Tongue (tissue), 1 donor: ENCODE measurements at regions not wholly inside any gene's neighbourhood (a gene's known extent, or its start where the extent isn't known, plus 50 kb on each side); places are given as distances from the start of the nearest gene placed in this dataset.
A peak's percentile ranks its signal among the peaks of the same experiment; 100 is the strongest.

Source experiments
- DNase-seq: peaks from one replicate; pipeline ENCODE4 v3.0.0-alpha.2; 2015

DNA sequence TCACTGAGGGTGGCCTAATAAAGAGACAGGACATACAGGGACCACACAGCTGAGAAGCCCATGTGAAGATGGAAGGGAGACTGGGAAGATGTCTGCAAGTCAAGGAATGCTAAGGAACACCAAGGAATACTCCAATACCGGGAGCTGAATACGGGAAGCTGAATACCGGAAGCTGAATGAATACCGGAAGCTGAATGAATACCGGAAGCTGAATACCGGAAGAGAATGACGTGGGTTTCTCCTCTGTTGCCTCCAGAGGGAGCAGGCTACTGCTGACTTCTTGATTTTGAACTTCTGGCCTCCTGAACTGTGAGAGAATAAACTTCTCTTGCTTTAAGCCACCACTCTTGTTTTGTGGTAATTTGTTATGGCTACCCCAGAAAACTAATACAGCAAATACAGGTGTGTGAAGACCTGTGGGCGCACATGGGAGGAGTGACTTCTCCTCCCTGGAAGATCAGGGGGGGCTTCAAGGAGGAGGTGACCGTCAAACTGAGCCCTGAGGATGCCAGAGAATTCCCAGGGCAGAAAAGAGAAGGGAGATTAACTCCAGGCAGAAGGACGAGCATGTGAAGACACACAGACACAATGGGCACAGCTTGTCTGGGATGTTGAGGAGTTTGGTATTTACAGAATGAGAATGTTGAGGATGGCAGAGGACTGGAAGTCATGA lies 259.9 kb downstream of the IRF8 start:
- no peak for DNase-seq

DNA sequence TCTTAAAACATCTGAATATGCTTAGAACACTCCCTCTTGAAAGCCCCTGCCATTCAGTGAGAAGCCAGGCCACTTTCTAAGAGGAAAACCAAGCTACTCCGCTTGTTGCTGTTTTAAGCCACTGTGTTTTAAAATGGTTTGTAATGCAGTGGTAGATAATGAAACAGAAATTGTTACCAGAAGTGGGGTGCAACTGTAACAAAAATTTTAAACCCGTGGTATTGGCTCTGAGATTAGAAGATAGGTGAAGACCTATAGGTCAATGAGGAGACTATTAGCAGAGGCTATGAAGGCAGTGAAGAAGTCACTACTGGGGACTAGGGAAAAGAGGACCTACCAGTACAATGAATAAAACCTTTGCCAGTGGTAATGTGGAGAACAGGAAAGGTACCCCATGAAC lies 266.5 kb downstream of the IRF8 start:
- no peak for DNase-seq

DNA sequence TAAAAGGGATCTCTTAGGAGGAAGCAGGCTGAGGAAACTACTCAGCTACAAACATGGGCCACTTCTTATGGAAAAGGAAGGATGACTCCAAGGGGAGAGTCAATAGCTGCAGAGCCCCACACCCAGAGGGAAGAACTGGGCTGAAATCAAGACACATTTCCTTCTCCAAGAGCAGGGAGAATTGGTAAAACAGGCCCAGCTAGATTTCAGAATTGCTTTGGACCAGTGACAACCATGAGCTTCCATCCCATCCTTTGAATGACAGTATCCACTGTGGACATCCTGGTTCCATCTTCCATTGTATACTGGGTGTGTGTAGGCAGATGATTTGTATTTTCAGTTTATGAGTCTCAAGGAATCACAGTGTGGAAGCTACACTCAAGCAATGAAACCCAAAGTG lies 267.5 kb downstream of the IRF8 start:
- no peak for DNase-seq

DNA sequence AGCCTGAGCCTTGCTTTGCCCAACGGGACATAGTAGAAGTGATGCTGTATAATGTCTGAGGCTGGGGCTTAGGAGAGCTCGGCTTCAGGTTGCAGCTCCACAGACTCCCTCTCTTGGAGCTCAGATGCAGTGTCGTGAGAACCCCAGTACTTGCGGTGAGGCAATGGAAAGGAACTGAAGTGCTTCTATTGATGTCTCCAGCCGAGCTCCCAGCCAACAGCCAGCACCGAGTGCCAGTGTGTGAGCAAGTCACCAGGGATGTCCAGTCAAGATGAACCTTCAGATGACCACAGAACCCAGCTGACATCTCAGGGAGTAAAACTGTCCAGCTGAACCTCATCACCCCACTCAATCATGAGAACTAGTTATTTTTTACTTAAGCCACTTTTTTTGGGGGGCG lies 268.1 kb downstream of the IRF8 start:
- DNase-seq, result peak; percentile 41

DNA sequence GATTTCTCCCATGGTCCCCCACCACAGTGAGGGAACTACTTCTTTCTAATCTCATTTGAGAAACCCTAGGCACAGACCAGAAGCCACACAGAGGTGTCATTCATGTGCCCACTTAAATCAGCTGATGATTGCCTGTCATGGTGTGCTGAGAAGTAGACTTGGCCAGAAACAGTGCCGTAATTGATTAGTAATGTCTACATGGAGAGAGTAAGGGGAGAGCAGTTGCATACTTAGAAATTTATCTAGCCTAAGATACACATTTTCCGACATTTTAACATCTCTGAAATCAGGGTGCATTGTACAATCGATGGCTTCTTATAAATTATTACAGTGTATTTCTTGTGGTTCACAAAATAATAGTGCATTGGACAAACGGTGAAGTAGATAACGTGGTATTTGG lies 271.8 kb downstream of the IRF8 start:
- no peak for DNase-seq

DNA sequence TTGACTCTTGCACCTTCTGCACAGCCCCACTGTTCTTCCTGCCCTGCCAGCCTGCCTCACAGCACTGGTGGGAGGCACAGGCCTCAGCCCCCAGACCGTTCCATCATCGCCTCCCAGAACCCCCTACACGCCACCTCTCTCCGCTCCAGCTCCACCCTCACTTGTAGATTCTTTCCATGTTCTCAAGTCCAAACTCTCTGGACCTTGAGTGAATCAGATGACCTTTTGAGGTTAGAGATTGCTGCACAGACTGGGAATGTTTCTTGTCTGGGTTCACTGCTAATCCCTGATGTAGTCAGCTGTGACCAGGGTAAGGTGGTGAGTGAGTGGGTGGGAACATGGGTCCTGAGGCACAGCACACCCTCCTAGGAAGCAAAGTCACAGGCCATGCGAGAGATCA lies 272.4 kb downstream of the IRF8 start:
- no peak for DNase-seq

DNA sequence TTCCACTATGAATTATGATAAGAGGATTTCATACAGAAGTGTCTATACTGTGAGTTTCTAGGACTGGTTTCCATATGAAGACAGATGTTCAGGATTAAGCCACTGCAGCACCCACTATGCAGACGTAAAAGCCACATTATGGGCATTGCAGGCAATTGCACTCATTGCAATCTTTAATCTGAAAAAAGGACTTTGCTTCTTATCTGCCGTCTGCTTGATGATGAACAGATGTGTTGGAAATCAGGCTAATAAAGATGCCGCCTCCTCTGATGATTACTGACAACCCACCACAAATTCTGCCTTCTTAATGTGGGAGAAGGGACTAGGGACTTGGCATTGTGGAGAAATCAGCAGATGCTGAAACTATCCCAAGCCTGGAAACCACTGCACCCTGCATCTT lies 276.9 kb downstream of the IRF8 start:
- DNase-seq, result no peak

DNA sequence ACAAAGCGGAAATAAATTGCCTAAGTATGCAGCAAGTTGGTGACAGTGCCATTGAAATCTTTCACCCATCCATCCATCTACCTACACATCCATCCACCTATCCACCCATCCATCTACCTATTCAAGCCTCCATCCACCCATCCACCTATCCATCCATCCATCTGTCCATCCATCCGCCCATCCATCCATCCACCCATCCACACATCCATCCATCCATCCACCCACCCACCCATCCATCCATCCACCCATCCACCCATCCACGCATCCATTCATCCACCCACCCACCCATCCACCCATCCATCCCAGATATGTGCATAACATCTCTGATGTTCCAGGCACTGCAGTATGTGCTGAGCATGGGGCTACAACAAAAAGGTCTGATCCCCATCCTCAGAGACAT lies 277.5 kb downstream of the IRF8 start:
- DNase-seq, result no peak

DNA sequence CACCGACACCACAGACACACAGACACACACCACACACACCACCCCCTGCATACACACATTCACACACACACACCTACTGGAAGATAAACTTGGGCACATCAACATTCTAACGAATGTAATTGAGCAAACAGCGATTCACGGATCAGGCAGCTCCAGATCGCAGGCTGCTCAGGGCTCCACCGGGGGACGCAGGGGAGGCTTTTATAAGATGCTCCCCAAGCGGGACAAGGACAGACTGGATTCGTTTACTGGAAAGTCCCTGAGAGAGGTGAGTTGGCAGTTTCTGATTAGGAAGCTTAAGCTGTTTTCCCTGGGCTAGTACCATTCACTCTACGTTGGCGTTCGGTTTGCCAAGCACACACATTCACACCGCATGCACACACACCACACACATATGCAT lies 281.3 kb downstream of the IRF8 start:
- DNase-seq, result no peak

DNA sequence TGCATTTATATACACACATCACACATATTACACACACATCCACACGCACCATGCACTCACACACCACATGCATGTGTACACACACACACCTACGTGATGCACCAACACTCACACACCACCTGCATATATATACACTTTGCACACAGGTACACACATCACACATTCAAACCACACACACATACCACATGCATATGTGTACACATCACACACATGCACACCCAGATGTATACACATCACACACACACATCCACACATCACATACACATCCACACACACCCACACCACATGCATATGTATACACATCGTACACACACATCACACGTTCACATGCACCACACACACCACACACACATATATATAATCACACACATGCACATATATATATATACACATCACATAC lies 281.8 kb downstream of the IRF8 start:
- DNase-seq, result no peak

DNA sequence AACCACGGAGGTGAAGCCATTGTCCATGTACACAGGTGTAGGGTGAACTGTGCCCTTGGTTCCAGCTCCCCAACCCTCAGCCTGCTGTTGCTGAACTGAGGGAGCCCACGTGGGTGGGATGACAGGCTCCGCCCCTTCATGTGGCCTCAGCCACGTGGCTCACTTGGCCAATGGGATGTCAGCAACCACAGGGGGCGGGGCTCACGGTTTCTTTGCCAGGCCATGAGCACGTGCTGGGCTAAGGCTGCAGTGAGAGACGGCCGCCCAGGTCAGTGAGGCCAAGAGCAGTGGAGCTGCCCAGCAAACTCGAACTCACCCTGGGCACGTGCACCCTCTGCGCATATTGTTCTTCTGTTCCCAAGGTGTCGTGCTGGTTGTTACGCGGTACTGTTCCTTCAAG lies 282.6 kb downstream of the IRF8 start:
- DNase-seq, result no peak

DNA sequence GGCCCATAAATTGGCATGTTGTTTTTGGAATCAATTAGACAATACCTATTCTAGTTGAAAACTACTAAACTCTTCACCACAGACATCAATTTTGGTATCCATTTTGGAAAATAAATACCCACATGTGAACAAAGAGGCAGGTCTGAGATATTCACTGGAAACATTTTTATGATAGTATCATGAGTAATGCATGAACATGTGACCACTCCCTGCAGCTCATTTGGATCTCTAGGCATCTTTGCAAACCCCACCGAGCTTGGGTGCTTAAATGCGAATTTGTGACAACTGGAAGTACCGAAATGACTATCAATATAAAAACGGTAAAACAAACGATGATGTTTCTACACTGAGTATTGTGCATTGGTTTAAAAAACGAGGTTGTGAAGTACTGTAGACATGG lies 285.2 kb downstream of the IRF8 start:
- no peak for DNase-seq

DNA sequence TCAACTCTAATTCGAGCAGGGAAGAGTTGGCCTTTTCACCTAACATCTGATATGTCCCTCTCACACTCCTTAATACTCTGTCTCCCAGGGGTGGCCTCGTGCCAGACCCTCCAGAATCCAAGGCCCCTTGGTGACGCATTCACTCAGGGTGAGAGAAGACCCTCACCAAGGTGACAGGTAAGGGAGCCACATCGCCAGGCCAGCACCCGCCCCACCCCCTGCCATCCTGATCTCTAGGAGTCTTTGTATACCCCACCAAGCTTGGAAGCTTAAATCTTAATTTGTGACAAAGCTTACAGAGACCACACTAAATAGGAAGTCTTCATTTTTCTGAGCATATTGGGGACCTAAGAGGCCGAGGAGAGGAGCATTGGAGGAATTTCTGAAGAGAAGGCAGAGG lies 286.1 kb downstream of the IRF8 start:
- DNase-seq, result no peak

DNA sequence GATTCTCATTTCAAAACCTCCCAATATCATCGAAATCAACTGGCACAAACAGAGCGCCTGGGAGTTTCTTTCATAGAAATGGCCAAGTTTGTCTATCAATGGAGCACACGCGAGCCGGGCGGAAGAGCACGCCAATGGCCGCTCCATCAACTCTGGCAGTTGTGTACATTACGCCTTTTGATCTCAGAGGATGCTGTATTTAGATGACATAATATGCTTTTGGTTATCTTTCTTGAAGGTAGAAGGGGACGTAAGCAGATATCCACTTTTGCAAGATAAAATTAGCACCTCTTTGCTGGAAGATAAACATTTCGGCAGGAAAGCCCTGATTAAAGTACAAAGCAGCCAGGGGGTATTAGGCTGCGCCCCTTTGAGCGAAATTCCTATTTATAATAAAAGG lies 287.4 kb downstream of the IRF8 start:
- no peak for DNase-seq

DNA sequence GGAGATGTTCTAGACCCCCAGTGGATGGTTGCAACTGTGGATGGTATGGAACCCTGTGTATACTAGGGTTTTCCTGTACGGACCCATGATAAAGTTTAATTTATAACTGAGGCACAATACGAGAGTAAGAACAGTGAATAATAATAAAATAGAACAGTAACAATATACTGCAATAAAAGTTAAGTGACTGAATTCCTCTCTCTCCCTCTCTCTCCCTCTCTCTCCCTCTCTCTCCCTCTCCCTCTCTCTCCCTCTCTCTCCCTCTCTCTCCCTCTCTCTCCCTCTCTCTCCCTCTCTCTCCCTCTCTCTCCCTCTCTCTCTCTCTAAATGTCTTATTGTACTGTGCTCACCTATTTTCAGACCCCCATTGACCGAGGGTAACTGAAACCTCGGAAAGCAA lies 291.0 kb downstream of the IRF8 start:
- DNase-seq, result no peak

DNA sequence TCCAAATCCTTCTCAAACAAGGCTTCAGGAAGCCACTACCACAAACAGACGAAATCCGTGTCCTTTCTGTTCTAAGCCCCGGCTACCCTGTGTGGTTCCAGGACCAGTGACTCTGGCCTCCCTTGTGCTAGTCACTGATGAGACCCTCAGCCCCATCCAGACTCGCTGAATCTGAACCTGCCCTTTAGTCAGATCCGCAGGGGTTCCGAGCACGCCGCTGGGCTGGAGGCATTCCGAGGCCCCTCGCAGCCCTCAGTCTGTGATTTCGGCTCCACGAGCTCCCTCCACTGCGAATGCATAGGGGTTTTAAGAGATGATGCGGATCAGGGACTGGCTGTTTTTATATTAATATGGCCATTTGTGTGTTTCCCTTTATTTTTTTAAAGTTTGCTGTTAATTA lies 292.7 kb downstream of the IRF8 start:
- no peak for DNase-seq

DNA sequence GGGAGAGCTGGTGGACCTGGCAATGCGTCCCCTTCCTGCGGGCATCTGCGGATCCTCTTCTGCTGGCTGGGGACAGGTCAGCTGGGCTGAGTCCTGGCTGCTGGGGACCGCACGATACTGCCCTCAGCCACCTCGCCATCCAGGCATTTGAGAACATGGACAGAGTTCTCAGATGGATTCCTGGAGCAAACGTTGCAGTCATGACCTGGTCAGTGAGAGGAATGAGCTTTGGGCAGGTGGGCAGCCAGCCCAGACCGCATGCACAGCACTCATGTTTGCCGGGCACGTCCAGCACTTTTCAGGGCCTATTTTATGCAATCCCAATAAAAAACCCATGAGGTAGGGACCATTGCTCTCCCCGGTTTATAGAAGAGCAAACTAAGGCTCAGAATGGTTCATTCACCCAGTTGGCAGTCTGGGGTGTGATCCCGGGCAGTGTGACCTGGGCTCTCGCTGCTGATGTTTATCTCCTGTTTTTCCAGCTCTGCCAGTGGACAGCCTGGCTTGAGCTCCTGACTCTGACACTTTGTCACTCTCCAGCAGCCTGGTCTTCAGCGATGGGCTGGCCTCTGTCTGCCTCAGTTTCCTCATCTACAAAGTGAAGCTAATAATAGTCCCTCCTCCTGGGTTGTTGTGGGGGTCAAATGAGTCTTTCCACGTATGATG lies 294.7 kb downstream of the IRF8 start:
- DNase-seq, result no peak

DNA sequence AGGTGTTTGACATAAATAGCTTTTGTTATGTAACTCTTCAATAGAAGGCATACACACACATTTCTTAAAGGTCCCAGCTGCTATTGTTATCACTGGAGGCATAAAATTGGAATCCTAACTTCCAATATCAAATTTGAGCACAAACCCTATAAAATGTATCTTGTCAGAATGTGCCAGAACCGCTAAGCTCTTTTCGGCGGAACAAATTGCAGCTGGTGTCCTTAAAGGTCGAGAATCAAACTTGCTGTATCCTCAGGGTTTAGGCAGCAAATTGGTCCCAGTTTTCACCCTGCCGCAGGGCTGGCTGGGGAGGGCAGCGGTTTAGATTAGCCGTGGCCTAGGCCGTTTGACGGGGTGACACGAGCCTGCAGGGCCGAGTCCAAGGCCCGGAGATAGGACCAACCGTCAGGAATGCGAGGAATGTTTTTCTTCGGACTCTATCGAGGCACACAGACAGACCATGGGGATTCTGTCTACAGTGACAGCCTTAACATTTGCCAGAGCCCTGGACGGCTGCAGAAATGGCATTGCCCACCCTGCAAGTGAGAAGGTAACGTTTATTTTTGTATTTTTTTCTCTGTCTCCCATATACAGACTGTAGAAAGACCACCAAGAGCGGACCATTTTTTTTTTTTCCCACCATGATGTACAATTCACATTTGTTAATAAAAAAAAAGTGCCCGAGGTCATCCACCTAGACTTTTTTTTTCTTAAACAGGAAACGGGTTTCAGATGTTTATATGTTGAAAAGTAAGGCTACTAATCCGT lies 297.1 kb downstream of the IRF8 start:
- DNase-seq, result no peak

DNA sequence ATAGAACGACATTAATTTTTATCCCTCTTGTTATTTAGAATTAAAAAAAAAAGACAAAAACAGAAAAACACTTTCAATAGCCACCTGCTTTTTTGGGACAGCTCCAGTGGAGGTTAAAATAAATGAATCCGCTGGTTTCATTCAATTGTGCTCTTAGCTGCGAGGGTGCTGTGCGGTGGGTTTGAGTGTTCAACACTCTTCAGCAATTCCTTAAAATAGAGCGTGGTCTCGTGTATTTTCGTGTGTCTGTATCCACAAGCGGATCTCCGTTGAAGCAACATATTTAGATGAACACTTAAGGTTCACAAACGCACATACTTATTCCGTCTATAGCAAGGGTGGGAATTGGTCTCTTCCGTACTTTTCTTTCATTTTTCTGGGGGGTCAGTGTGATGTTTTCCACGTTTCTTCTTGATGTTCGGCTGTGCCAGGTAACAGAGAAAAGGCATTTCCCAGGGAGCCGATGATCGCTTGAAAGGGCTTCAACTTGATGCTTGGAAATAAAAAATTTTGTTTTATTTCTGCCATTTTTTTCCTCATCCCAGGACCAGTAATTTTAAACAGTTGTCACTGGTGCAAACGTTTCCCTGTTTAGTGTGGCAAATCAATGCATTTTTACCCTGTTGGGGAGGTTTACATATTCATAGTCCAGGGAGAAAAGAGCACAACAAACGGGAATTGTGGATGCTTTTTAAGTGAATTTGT lies 297.9 kb downstream of the IRF8 start:
- DNase-seq, result no peak

DNA sequence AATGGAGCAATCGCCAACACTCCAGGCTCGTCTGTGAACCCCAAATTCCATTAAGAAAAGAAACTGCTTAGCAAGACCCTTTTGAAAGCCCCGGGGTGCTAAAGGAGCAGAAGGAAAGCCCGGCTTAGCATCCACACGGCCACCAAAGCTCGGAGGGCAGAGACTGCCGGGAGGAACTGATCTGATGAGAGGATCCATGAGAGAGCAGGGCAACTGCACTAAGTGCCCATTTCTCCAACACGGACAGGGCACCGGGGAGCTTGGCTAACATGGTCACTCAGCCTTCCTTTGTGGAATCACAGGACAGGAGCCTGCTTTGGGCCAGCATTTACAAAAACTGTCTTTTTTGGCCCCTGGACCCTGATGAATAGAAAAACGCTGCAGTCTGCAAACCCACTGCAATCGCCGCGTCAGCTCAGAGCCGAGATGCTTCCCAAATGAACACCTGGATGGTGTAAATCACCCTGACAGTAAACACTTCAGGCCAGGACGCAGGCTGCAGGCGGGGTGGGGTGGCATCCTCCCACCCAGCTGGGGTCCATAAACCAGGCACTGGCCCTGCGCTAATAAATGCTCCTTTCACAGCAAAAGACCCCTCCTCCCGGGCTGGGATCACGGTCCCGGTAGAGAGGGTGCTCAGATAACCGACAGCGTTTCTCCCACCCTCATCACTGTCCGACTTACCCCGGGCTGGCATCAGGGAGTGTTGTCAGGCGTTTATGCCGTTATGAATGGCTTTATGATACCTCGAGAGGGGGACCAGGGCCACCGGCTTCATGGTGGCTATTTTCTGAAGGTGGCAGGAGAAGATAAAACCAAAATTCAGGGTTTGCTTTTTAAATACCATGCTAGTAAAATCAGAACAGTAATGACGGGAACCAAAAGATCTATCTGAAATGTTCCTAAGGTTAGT lies 299.5 kb downstream of the IRF8 start:
- DNase-seq, result no peak

DNA sequence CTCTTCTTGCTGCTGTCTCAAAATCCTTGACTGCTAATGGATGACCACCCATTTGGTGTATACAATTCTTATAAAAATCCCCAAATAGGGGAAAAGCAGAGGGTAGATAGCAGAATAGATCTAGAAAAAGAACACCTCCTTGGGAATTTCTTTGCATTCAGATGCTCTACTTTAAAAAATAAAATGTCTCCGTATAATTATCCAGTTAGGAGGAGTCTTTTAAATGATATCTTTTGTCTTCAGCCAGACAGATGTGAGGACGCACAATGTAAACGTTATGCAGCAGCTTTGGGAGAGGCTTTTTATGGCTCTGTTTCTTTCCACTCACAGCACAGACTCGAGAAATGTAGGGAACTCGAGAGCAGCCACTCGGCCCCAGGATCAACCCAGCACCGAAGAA lies 300.2 kb downstream of the IRF8 start:
- no peak for DNase-seq
